ENCODE measurements at regions not wholly inside any gene's neighbourhood (a gene's known extent, or its start where the extent isn't known, plus 50 kb on each side); places are given as distances from the start of the nearest gene placed in this dataset.

DNA sequence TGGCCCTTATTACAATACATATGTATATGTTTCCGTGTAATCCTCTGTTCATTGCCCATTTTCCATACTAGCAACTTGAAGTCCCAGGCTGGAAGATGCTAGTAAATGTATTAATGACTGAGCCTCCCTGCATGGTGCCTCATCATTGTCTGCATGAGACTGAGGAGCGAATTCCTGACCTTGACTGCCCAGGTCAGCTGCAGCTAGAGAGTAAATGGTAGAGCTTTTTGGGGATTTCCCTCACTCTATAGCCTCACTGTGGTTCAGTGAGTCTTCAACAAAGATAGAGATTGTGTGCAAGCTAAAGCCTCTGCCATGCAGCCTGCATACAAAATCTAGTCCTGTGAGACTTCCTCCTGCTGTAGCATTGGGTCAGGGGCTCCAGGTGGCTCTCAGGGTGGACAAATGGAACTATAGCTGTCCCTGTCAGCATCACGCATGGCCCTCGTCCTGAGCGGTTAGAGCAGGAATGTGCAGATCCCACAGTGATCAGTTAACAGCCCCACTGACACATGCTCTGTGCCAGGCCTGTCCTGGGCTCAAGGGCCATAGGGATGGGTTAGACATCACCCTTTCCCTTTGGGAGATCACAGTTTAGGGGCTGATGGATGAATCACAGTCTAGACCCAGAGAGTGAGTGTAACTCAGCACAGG, 741.7 kb downstream of the MATN1 start:
- TF ChIP-seq JUND (IDR thresholded peaks at IDR 0.05; ENCODE audit: low read depth): no peak
- in situ Hi-C loops (cut with HindIII; ENCODE audit: low pct_unique_long_range_greater_than_20kb, low sequenced_read_pairs): no loop called here
- DNase-seq (ENCODE audit: low read depth in 1 of 2, low spot score in 1 of 2): no peak

DNA sequence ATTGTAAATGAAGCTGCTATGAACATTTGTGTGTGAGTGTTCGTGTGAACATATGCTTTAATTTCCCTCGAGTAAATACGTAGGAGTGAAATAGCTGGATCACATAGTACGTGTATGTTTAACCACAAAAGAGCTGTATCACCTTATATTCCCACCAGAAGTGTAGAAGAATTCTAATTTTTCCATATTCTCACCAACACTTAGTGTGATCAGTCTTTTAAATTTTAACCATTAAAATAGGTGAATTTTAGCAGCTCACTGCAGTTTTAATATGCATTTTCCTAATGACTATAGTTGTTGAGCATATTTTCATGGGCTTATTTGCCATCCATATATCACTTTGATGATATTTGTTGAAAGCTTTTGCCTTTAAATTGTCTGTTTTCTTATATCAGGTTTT, 741.2 kb downstream of the PTPRU start:
- in situ Hi-C loops (cut with HindIII; ENCODE audit: low pct_unique_long_range_greater_than_20kb, low sequenced_read_pairs): no loop called here
- no peak for DNase-seq (ENCODE audit: low read depth in 1 of 2, low spot score in 1 of 2)
- TF ChIP-seq JUND (IDR thresholded peaks at IDR 0.05; ENCODE audit: low read depth): no peak

DNA sequence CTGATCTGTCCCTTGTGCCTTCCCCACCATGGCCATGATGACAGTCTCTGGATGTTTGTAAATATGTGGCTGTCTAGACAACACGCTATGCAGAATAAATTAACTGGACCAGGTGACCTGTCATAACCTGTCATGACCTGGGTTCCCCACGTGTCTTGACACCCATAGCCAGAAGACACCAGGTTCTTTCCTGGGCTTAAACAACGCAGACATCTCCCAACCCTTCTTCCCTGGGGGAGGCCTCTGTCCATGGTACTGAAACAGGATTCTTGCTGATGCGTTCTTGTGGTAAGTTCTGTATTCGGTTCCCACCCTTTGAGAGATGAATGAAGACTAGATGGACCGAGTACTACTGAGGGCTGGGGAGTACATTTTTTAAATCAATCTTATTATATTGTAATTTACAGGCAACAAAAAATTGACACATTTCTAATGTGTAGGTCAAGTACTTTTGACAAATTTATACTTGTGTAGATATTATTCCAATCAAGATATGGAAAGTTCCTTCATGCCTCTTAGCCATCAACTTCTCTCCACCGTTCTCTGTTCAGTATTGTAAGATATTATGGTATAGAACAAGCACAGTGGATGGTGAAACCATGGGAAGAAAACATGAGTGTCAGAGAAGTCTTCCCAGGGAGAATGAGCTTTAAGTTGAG, 738.8 kb downstream of the PTPRU start:
- DNase-seq (ENCODE audit: low read depth in 1 of 2, low spot score in 1 of 2): peak; percentile 15 to 61
- in situ Hi-C loops (cut with HindIII; ENCODE audit: low pct_unique_long_range_greater_than_20kb, low sequenced_read_pairs): no loop called here
- no peak for TF ChIP-seq JUND (IDR thresholded peaks at IDR 0.05; ENCODE audit: low read depth)

DNA sequence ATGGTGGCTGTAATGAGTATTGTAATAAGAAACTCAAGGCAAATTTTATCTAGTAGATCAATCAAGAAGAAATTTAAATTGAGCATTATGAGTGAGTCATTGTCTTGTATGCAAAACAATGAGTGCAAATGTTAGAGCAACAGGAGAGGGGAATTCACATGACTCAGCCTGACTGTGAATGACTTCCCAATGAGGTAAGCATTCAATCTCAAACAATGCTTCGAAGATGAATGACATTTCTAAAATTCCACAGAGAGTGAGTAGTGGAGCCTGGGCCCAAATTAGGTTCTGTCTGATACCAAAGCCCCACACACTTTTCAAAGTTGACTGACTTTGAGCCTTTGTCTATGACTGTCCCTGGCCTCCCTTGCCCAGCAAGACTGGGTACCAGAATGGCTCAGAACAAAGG, 738.0 kb downstream of the PTPRU start:
- in situ Hi-C loops (cut with HindIII; ENCODE audit: low pct_unique_long_range_greater_than_20kb, low sequenced_read_pairs): no loop called here
- no peak for TF ChIP-seq JUND (IDR thresholded peaks at IDR 0.05; ENCODE audit: low read depth)
- DNase-seq (ENCODE audit: low read depth in 1 of 2, low spot score in 1 of 2): no peak

DNA sequence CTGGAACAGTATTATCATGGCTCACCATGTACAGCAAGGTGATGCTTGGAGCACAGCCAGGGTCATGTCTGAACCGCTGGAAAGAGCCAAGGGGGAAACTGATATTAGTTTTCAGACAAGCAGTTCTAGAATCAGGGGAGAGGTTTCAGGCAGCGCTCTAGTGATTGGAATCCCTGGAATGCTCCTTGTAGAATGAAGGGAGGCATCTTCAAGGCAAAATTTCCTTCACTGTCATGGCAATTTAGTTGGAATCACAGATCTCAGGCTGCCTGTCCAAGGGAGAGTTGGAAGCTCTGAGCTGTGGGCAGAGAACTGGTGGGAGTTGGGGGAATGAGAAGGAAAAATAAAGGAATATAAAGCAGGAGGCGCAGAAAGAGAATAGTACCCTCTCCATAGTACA, 737.1 kb downstream of the PTPRU start:
- in situ Hi-C loops (cut with HindIII; ENCODE audit: low pct_unique_long_range_greater_than_20kb, low sequenced_read_pairs): no loop called here
- no peak for DNase-seq (ENCODE audit: low read depth in 1 of 2, low spot score in 1 of 2)
- no peak for TF ChIP-seq JUND (IDR thresholded peaks at IDR 0.05; ENCODE audit: low read depth)

DNA sequence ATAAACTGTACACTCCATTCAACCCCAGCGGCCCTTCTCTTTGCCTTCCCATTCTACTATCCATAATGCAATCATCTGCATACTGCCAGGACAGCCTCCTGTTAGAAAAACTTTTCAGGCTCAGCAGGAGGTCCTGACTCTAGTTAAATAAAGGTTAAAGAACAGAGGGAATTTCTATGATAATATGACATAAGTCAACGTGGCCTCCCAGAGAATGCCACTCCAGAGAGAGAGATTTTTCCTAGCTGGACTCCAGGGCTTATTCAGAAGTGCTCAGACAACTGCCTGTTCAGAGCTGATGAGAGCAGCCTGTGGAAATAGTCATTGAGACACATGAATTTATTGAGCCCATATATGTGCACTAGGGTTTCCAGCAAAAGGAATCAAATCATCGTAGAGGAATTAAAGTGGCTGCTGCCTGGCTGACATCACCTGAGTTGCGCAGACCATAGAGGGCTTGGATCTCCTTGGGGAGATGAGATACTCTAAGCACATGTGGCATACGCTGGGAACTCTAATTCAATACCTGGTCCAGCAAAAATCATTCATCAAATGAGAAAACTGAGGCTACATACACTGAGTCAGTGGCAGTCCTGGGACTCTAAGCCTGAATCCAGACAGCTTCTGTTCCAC, 736.2 kb downstream of the PTPRU start:
- no peak for TF ChIP-seq JUND (IDR thresholded peaks at IDR 0.05; ENCODE audit: low read depth)
- in situ Hi-C loops (cut with HindIII; ENCODE audit: low pct_unique_long_range_greater_than_20kb, low sequenced_read_pairs): no loop called here
- DNase-seq (ENCODE audit: low read depth in 1 of 2, low spot score in 1 of 2): no peak

DNA sequence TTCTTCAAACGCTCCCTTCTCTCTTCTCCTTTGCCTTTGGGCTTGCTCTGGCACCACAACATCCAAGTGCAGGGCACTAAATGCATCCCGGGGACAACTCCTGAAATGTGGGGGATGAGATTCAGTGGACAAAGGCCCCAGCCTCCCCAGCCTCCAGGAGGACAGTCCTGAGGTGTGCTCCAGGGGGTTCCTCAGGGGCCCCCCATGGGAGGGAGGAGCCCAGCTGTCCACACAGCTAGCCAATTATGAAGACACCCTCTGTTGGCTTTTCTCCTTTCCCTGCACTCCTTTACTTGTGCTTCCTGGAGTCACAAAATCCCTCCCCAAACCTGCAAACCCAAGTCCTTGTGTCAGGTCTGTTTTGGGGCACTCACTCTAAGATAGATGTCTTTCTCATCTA, 735.4 kb downstream of the PTPRU start:
- no peak for TF ChIP-seq JUND (IDR thresholded peaks at IDR 0.05; ENCODE audit: low read depth)
- DNase-seq (ENCODE audit: low read depth in 1 of 2, low spot score in 1 of 2): no peak
- in situ Hi-C loops (cut with HindIII; ENCODE audit: low pct_unique_long_range_greater_than_20kb, low sequenced_read_pairs): no loop called here

DNA sequence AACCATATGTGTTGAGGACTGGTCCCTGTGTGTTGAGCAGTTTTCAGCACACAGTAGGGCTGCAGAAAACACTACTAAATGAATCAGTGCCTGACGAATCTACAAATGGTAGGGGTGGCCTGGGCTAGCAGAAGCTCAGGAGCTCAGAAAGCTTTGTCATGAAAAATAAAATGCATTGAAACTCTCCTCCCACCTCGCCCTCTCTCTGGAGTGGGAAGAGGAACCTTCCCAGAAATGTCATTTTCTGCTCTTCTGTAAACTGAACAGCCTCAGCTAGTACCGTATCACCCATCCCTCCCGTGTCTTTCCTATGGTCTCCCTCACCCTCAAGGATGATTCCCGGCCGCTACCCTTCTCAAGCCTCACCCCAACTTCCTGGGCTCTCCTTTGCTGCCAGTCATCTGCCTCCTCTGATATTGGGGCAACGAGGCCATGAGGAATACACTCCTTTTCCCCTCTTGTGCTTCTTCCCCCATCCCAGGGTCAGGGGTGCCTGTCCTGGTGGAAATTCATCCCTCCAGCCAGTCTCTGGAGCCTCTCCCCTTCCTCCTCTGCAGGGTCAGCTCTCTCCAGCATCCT, 734.5 kb downstream of the PTPRU start:
- no peak for DNase-seq (ENCODE audit: low read depth in 1 of 2, low spot score in 1 of 2)
- in situ Hi-C loops (cut with HindIII; ENCODE audit: low pct_unique_long_range_greater_than_20kb, low sequenced_read_pairs): no loop called here
- no peak for TF ChIP-seq JUND (IDR thresholded peaks at IDR 0.05; ENCODE audit: low read depth)

DNA sequence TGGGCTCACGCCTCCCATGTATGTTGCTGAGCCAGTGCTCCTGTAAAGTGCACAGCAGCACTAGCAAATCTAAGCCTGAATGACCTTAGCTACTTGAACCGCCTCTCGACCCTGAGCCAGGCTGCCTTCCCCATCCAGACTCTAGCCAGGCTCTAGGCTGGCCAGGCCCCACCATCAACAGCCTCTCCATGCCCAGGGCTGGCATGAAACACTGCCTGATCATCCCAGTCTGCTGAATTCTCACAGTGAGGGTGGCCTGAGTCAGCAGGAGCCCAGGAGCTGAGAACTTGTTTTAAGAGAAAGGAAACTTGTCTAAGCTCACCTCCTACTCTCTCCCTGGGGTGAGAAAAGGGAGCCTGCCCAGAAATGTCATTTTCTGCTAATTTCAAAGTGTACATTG, 733.3 kb downstream of the PTPRU start:
- in situ Hi-C loops (cut with HindIII; ENCODE audit: low pct_unique_long_range_greater_than_20kb, low sequenced_read_pairs): no loop called here
- DNase-seq (ENCODE audit: low read depth in 1 of 2, low spot score in 1 of 2): no peak
- no peak for TF ChIP-seq JUND (IDR thresholded peaks at IDR 0.05; ENCODE audit: low read depth)

DNA sequence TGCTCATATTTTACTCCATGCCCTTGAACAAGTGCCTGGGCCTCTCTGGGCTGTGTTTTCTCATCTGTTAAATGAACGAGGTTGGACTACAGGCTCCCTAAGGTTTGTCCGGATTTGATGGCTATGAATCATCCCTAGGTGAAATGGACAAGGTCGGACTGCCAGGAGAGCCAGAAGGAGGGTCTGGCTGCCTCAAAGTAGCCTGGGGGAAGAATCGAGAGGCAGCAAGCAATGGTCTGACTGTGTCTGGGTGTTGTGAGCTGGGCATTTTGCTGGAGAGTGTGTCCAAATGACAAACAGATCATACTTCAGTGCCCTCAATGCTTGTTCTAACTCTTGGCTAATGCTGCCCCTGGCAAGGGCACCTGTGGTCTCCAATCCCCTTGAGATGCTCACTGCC, 730.9 kb downstream of the PTPRU start:
- DNase-seq (ENCODE audit: low read depth in 1 of 2, low spot score in 1 of 2): no peak
- in situ Hi-C loops (cut with HindIII; ENCODE audit: low pct_unique_long_range_greater_than_20kb, low sequenced_read_pairs): no loop called here
- no peak for TF ChIP-seq JUND (IDR thresholded peaks at IDR 0.05; ENCODE audit: low read depth)

DNA sequence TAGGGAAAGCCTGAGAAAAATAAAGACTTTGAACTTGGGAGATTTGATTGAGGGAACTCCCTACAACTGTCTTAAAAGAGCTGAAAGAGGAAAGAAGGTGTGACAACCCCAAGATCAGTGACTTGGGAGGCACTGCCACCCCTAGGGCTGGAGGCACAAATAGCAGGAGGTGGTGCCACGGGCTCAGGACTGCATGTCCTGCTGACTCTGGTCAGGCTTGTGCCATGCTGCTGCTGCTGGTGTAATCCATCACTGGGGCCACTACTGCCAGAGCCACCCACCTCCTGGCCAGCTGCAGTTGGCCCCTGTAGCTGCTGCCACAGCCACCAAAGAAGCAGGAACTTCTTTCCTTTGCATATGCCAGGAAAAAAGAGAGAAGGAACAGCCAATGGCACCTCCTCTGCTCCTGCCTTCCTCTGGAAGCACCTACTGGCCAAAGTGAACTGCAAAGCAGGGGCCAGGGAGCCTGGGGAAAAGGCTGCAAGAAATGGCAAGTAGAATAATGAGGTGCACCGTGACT, 730.3 kb downstream of the PTPRU start:
- no peak for DNase-seq (ENCODE audit: low read depth in 1 of 2, low spot score in 1 of 2)
- TF ChIP-seq JUND (IDR thresholded peaks at IDR 0.05; ENCODE audit: low read depth): no peak
- in situ Hi-C loops (cut with HindIII; ENCODE audit: low pct_unique_long_range_greater_than_20kb, low sequenced_read_pairs): no loop called here

DNA sequence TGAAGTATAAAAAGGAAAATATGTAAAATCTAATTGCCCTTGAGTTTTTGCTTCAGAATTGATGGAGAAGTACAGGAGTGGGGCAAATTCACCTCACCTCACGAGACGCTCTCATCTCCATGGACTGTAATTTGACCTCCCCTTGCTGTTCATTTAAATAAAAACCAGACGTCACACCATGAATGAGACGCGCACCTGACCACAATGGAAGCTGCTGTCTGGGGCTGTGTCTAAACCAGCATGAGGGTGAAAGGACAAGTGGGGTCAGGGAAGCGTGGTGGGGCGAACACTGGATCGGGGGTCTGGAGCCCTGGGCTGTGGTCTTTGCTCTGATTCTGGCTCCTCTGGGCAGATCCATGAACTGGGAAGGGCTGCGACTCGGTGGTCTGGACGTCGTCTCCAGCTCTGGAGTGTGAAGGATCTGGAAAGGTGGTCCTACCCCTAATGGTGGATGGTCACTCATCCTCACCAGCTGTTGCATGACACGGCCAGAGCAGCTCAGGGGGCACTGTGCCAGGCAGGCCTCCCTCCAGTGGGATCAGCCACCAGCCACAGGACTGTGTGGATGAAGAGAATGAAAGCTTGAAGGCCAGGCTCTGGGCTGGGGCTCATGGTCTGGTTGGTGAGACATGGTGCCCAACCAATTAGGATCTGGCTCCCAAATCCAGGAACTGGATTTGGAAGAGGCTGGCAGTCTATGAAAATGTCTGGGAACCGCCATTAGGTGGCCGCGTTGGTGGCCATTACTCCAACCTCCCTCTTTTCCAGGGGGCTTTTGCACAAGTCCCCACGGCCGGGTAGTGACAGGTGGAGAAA, 728.6 kb downstream of the PTPRU start:
- in situ Hi-C loops (cut with HindIII; ENCODE audit: low pct_unique_long_range_greater_than_20kb, low sequenced_read_pairs): no loop called here
- DNase-seq (ENCODE audit: low read depth in 1 of 2, low spot score in 1 of 2): no peak

More for the DNA sequence above, 728.6 kb downstream of the PTPRU start:
- TF ChIP-seq JUND (IDR thresholded peaks at IDR 0.05; ENCODE audit: low read depth): no peak

Data from T47D (cell line).